NT2/D1 (cell line): ENCODE measurements at regions not wholly inside any gene's neighbourhood (a gene's known extent, or its start where the extent isn't known, plus 50 kb on each side); places are given as distances from the start of the nearest gene placed in this dataset.

Experiments used
- SUZ12 ChIP-seq: IDR thresholded peaks from 2 replicates; pipeline ENCODE4 v1.6.1; 2011; ENCODE audit not compliant: insufficient read length, insufficient read depth; ENCODE audit errors: extremely low read depth
- YY1 ChIP-seq: IDR thresholded peaks from 2 replicates; pipeline ENCODE4 v1.6.1; 2011; ENCODE audit not compliant: insufficient read length, insufficient read depth
- ZNF274 ChIP-seq: IDR thresholded peaks from 2 replicates; pipeline ENCODE4 v1.6.1; 2011; ENCODE audit warnings: mild to moderate bottlenecking, low read depth, low read length

GRCh38 chr11:134503100-134503499 is 91.1 kb upstream of the B3GAT1 start:
- TF ChIP-seq ZNF274 (no peak), YY1 (no peak), SUZ12 (no peak)
